Astrocyte (in vitro differentiated cells and primary cell): ENCODE measurements at regions not wholly inside any gene's neighbourhood (a gene's known extent, or its start where the extent isn't known, plus 50 kb on each side); places are given as distances from the start of the nearest gene placed in this dataset.

ENCODE experiments used
- DNase-seq: peaks from one replicate; pipeline ENCODE4 v3.0.0-alpha.2; 2010; ENCODE audit warnings: low read depth
- FAIRE-seq: peaks from 2 replicates; lab custom pipeline; 2011; peaks lifted over from hg19 to GRCh38; lab: Jason Lieb, UNC
- H2AFZ ChIP-seq: 2 replicates; pipeline ENCODE4 v1.6.0; 2012; ENCODE audit warnings: low read depth, low read length, inconsistent platforms
- H3K27ac ChIP-seq: 2 replicates; pipeline ENCODE4 v1.5.1; 2011; ENCODE audit warnings: low read depth, low read length, inconsistent platforms
- H3K27me3 ChIP-seq: 2 replicates; pipeline ENCODE4 v1.6.0; 2011; ENCODE audit warnings: low read length, inconsistent platforms; ENCODE audit not compliant: insufficient read depth
- H3K36me3 ChIP-seq: 2 replicates; pipeline ENCODE4 v1.5.1; 2011; ENCODE audit warnings: low read length, inconsistent platforms; ENCODE audit not compliant: insufficient read depth
- H3K4me1 ChIP-seq: 2 replicates; pipeline ENCODE4 v1.5.1; 2011; ENCODE audit warnings: low read length, inconsistent platforms; ENCODE audit not compliant: insufficient read depth
- H3K4me2 ChIP-seq: 2 replicates; pipeline ENCODE4 v1.6.0; 2012; ENCODE audit warnings: low read length, inconsistent platforms
- H3K4me3 ChIP-seq: 2 replicates; pipeline ENCODE4 v1.5.1; 2011; ENCODE audit warnings: low read depth, mild to moderate bottlenecking, low read length, inconsistent platforms; ENCODE audit not compliant: insufficient read depth
- H3K79me2 ChIP-seq: 2 replicates; pipeline ENCODE4 v1.6.0; 2012; ENCODE audit warnings: mild to moderate bottlenecking, low read length, inconsistent platforms; ENCODE audit not compliant: insufficient read depth
- H3K9ac ChIP-seq: 2 replicates; pipeline ENCODE4 v1.6.0; 2012; ENCODE audit warnings: mild to moderate bottlenecking, low read length, inconsistent platforms
- H3K9me3 ChIP-seq: 2 replicates; pipeline ENCODE4 v1.5.1; 2012; ENCODE audit warnings: low read depth, mild to moderate bottlenecking, low read length, inconsistent platforms; ENCODE audit not compliant: insufficient read depth
- H4K20me1 ChIP-seq: 2 replicates; pipeline ENCODE4 v1.6.0; 2012; ENCODE audit warnings: low read length, inconsistent platforms; ENCODE audit not compliant: insufficient read depth
- H3K27ac Mint-ChIP-seq: one replicate; pipeline ENCODE4 v1.8.0; 2021; ENCODE audit warnings: mild to moderate bottlenecking, mixed read lengths; ENCODE audit not compliant: unreplicated experiment
- H3K27me3 Mint-ChIP-seq: one replicate; pipeline ENCODE4 v1.8.0; 2021; ENCODE audit warnings: low read depth, mixed read lengths; ENCODE audit not compliant: unreplicated experiment
- H3K36me3 Mint-ChIP-seq: one replicate; pipeline ENCODE4 v1.8.0; 2021; ENCODE audit warnings: low read depth, mixed read lengths; ENCODE audit not compliant: unreplicated experiment
- H3K4me1 Mint-ChIP-seq: one replicate; pipeline ENCODE4 v1.8.0; 2021; ENCODE audit warnings: low read depth, mixed read lengths; ENCODE audit not compliant: unreplicated experiment
- H3K4me3 Mint-ChIP-seq: one replicate; pipeline ENCODE4 v1.8.0; 2021; ENCODE audit warnings: mild to moderate bottlenecking, moderate library complexity, mixed read lengths; ENCODE audit not compliant: unreplicated experiment
- H3K9me3 Mint-ChIP-seq: one replicate; pipeline ENCODE4 v1.8.0; 2021; ENCODE audit warnings: mild to moderate bottlenecking, mixed read lengths; ENCODE audit not compliant: unreplicated experiment
- CTCF ChIP-seq: IDR thresholded peaks from 2 replicates; pipeline ENCODE4 v1.5.1; 2011; ENCODE audit warnings: low read depth, mild to moderate bottlenecking, inconsistent platforms, low read length, moderate library complexity; ENCODE audit not compliant: insufficient read depth
- EZH2 ChIP-seq: IDR thresholded peaks from 2 replicates; pipeline ENCODE4 v1.6.1; 2012; ENCODE audit warnings: mild to moderate bottlenecking, low read length, inconsistent platforms; ENCODE audit not compliant: insufficient read depth

- Histone ChIP-seq H3K9me3 (no peaks in the 10 kb centered on the region), H3K9ac (no peak overlapping the region), H3K4me3 (no peak overlapping the region), H3K36me3 (no peaks in the 10 kb centered on the region), H4K20me1 (no peaks in the 10 kb centered on the region), H2AFZ (no peak overlapping the region), H3K27me3 (no peaks in the 10 kb centered on the region), H3K79me2 (no peaks in the 10 kb centered on the region), H3K4me2 (no peak overlapping the region), H3K4me1 (no peaks in the 10 kb centered on the region), H3K27ac (no peak overlapping the region)
- FAIRE-seq (no peak), DNase-seq (no peak)
- Mint-ChIP-seq H3K4me1 (no peaks in the 10 kb centered on the region), H3K27ac (no peak overlapping the region), H3K4me3 (no peak overlapping the region), H3K36me3 (no peaks in the 10 kb centered on the region), H3K27me3 (no peaks in the 10 kb centered on the region), H3K9me3 (no peaks in the 10 kb centered on the region)
- TF ChIP-seq CTCF (no peak), EZH2 (no peak)
Observed at GRCh38 chr6:122136386-122136785, 263.1 kb upstream of the HSF2 start.

GRCh38 chr6:122140031-122140430, 259.4 kb upstream of the HSF2 start:
- Histone ChIP-seq H3K9ac (no peak overlapping the region), H3K4me1 (no peaks in the 10 kb centered on the region), H4K20me1 (no peaks in the 10 kb centered on the region), H3K4me2 (no peak overlapping the region), H2AFZ (no peak overlapping the region), H3K27me3 (no peaks in the 10 kb centered on the region), H3K36me3 (no peaks in the 10 kb centered on the region), H3K9me3 (no peaks in the 10 kb centered on the region), H3K79me2 (no peaks in the 10 kb centered on the region), H3K4me3 (no peak overlapping the region), H3K27ac (no peak overlapping the region)
- Mint-ChIP-seq H3K9me3 (no peaks in the 10 kb centered on the region), H3K27ac (no peak overlapping the region), H3K4me3 (no peak overlapping the region), H3K36me3 (no peaks in the 10 kb centered on the region), H3K27me3 (no peaks in the 10 kb centered on the region), H3K4me1 (no peaks in the 10 kb centered on the region)
- TF ChIP-seq EZH2 = no peak
- TF ChIP-seq CTCF = no peak
- DNase-seq (no peak), FAIRE-seq (no peak)

GRCh38 chr6:122141246-122141645, 258.2 kb upstream of the HSF2 start:
- H2AFZ ChIP-seq = no peak overlapping the region
- H3K4me3 Mint-ChIP-seq = no peak overlapping the region
- H3K36me3 ChIP-seq = no peaks in the 10 kb centered on the region
- H3K4me2 ChIP-seq = no peak overlapping the region
- DNase-seq (no peak), FAIRE-seq (no peak)
- no peaks in the 10 kb centered on the region for H3K79me2 ChIP-seq
- no peaks in the 10 kb centered on the region for H3K4me1 Mint-ChIP-seq
- H3K9me3 Mint-ChIP-seq = no peaks in the 10 kb centered on the region
- no peaks in the 10 kb centered on the region for H3K9me3 ChIP-seq
- no peaks in the 10 kb centered on the region for H3K27me3 ChIP-seq
- no peak overlapping the region for H3K4me3 ChIP-seq
- no peaks in the 10 kb centered on the region for H3K36me3 Mint-ChIP-seq
- H4K20me1 ChIP-seq = no peaks in the 10 kb centered on the region
- no peak overlapping the region for H3K27ac Mint-ChIP-seq
- H3K27ac ChIP-seq = no peak overlapping the region
- no peaks in the 10 kb centered on the region for H3K27me3 Mint-ChIP-seq
- no peaks in the 10 kb centered on the region for H3K4me1 ChIP-seq
- H3K9ac ChIP-seq = no peak overlapping the region
- TF ChIP-seq EZH2 (no peak), CTCF (no peak)
